ENCODE measurements at regions not wholly inside any gene's neighbourhood (a gene's known extent, or its start where the extent isn't known, plus 50 kb on each side); places are given as distances from the start of the nearest gene placed in this dataset.

- no peak overlapping the region for H3K4me3 ChIP-seq (ENCODE audit: low read depth, low read length)
- TF ChIP-seq, protein P1, sequence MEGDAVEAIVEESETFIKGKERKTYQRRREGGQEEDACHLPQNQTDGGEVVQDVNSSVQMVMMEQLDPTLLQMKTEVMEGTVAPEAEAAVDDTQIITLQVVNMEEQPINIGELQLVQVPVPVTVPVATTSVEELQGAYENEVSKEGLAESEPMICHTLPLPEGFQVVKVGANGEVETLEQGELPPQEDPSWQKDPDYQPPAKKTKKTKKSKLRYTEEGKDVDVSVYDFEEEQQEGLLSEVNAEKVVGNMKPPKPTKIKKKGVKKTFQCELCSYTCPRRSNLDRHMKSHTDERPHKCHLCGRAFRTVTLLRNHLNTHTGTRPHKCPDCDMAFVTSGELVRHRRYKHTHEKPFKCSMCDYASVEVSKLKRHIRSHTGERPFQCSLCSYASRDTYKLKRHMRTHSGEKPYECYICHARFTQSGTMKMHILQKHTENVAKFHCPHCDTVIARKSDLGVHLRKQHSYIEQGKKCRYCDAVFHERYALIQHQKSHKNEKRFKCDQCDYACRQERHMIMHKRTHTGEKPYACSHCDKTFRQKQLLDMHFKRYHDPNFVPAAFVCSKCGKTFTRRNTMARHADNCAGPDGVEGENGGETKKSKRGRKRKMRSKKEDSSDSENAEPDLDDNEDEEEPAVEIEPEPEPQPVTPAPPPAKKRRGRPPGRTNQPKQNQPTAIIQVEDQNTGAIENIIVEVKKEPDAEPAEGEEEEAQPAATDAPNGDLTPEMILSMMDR (IDR thresholded peaks at IDR 0.05; ENCODE audit: insufficient read depth, low read length) = no peak
- DNase-seq (ENCODE audit: low read depth) = no peak
Observed at GRCh38 chr21:22892740-22893139, 1894.5 kb downstream of the NCAM2 start.

DNA sequence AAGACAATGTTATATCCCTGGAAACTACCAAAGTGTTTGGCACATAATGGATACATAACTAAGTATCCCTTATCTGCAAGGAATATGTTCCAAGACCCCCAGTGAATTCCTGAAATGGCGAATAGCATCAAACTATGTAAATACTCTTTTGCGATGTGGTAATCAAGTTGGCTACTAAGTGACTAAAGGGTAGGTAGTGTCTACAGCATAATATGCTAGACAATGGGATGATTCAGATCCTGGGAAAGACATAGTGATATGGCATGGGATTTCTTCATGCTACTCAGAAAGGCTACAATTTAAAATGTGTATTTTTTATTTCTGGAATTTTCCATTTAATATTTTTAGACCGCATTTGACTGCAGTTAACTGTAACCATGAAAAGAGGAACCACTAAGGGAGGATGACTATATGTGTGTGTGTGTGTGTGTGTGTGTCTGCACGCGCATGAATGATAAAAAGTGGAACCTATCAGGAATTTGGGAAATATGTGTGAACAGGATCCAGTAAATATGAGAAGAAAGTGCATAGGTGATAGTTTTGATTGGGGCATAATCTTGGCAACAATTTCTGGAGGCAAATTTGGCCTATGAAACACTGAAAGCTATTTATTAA, 1899.9 kb downstream of the NCAM2 start:
- no peak overlapping the region for H3K4me3 ChIP-seq (ENCODE audit: low read depth, low read length)
- no peak for DNase-seq (ENCODE audit: low read depth)
- TF ChIP-seq, protein P1 (IDR thresholded peaks at IDR 0.05; ENCODE audit: insufficient read depth, low read length) = no peak

DNA sequence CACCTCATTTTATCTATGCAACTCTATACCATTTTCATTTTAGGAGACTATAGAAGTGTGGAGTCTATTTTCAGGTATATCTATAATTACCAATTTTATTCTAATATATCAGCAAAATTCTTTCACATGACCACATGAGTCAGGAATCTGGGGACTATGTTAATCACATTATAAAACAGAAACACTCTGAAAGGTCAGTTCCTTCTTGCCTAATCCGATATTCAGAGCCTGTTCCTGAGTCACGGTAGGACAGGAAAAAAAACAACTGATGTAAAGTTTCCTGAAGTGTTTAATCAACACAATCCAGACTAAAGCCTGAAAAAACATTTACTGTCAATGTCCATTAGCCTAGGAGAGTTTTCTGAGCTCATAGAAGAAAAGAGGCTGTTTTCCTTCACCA, 1902.3 kb downstream of the NCAM2 start:
- no peak for DNase-seq (ENCODE audit: low read depth)
- no peak overlapping the region for H3K4me3 ChIP-seq (ENCODE audit: low read depth, low read length)
- TF ChIP-seq, protein P1 (IDR thresholded peaks at IDR 0.05; ENCODE audit: insufficient read depth, low read length) = no peak

GRCh38 chr21:22903851-22904250, 1905.6 kb downstream of the NCAM2 start:
- TF ChIP-seq, protein P1 (IDR thresholded peaks at IDR 0.05; ENCODE audit: insufficient read depth, low read length) = no peak
- no peak for DNase-seq (ENCODE audit: low read depth)
- H3K4me3 ChIP-seq (ENCODE audit: low read depth, low read length) = no peak overlapping the region

- no peak overlapping the region for H3K4me3 ChIP-seq (ENCODE audit: low read depth, low read length)
- TF ChIP-seq, protein P1 (IDR thresholded peaks at IDR 0.05; ENCODE audit: insufficient read depth, low read length) = no peak
- DNase-seq (ENCODE audit: low read depth) = no peak
Observed at GRCh38 chr21:22904385-22904784, 1906.2 kb downstream of the NCAM2 start.

- TF ChIP-seq, protein P1 (IDR thresholded peaks at IDR 0.05; ENCODE audit: insufficient read depth, low read length) = no peak
- no peak for DNase-seq (ENCODE audit: low read depth)
- H3K4me3 ChIP-seq (ENCODE audit: low read depth, low read length) = no peak overlapping the region
Observed at GRCh38 chr21:22925032-22925431, 1926.8 kb downstream of the NCAM2 start.

DNA sequence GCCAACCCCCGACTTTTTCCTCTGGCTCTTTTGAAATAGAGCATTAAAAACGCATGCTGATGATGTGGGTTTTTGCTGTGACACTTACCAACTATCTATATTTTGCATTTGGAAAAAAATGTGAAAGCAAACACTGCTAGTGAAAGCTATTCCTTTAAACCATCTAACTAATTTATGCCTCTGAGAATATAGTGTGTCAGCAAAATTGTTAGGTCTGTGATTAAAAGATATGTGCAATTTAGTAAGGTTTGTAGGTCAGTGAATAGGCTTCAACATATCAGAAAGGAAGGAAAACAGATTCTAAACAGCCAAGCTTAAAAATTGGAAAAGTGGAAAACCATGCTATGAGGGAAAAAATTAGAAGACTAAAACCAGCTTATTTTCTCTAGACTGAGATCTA, 1929.3 kb downstream of the NCAM2 start:
- no peak overlapping the region for H3K4me3 ChIP-seq (ENCODE audit: low read depth, low read length)
- no peak for DNase-seq (ENCODE audit: low read depth)
- TF ChIP-seq, protein P1 (IDR thresholded peaks at IDR 0.05; ENCODE audit: insufficient read depth, low read length) = no peak

All from fibroblast of the aortic adventitia (primary cell).